ENCODE measurements at regions not wholly inside any gene's neighbourhood (a gene's known extent, or its start where the extent isn't known, plus 50 kb on each side); places are given as distances from the start of the nearest gene placed in this dataset.

- TF ChIP-seq HMBOX1 (IDR thresholded peaks at IDR 0.05) (0 out of 2 replicates have a peak, but pooled peaks have one; percentile 23), ZKSCAN3 (CRISPR knock-in tag; IDR thresholded peaks at IDR 0.05) (no peak), ELK1 (CRISPR knock-in tag; IDR thresholded peaks at IDR 0.05) (no peak), RAD21 (CRISPR knock-in tag; conservative IDR thresholded peaks at IDR 0.05 in 1 of 2, IDR thresholded peaks at IDR 0.05 in 1 of 2) (no peak), ZNF444 (CRISPR knock-in tag; IDR thresholded peaks at IDR 0.05) (no peak), MYC (IDR thresholded peaks at IDR 0.05; ENCODE audit: low read depth, low read length) (no peak), MYC (CRISPR knock-in tag; IDR thresholded peaks at IDR 0.05; ENCODE audit: borderline replicate concordance, low read depth) (no peak), ZNF124 (CRISPR knock-in tag; IDR thresholded peaks at IDR 0.05) (no peak), ARHGAP35 (IDR thresholded peaks at IDR 0.05; ENCODE audit: partially characterized antibody) (no peak), C11orf30 (IDR thresholded peaks at IDR 0.05; ENCODE audit: low read depth) (peak; percentile 87), ZC3H8 (IDR thresholded peaks at IDR 0.05) (no peak), GATAD2A (IDR thresholded peaks at IDR 0.05) (no peak), SMARCC2 (IDR thresholded peaks at IDR 0.05; ENCODE audit: low read depth) (0 out of 2 replicates have a peak, but pooled peaks have one; percentile 22), PHF21A (IDR thresholded peaks at IDR 0.05; ENCODE audit: borderline replicate concordance, low read depth) (no peak), ZNF436 (CRISPR knock-in tag; IDR thresholded peaks at IDR 0.05) (no peak), CHD1 (IDR thresholded peaks at IDR 0.05; ENCODE audit: low read length) (no peak), ZNF609 (CRISPR knock-in tag; IDR thresholded peaks at IDR 0.05; ENCODE audit: borderline replicate concordance) (no peak), ZNF282 (CRISPR knock-in tag; IDR thresholded peaks at IDR 0.05) (no peak), CREBBP (IDR thresholded peaks at IDR 0.05; ENCODE audit: low read depth, low read length) (no peak), THRB (CRISPR knock-in tag; conservative IDR thresholded peaks at IDR 0.05) (no peak)
Observed at GRCh38 chr1:117695796-117696490, 90.1 kb downstream of the TENT5C start (continued).
